HG03039 (cell line): ENCODE measurements at regions not wholly inside any gene's neighbourhood (a gene's known extent, or its start where the extent isn't known, plus 50 kb on each side); places are given as distances from the start of the nearest gene placed in this dataset.
"Not testable (repeated sequence)": the region's sequence is repeated elsewhere in the genome, so short reads cannot be mapped to it uniquely, and the experiment has no call there.

Experiments
- ATAC-seq: cut with Tn5 transposase; IDR thresholded peaks from one replicate; pipeline ENCODE4 v1.9.1; 2021; ENCODE audit warnings: mild to moderate bottlenecking, moderate library complexity; ENCODE audit not compliant: unreplicated experiment

DNA sequence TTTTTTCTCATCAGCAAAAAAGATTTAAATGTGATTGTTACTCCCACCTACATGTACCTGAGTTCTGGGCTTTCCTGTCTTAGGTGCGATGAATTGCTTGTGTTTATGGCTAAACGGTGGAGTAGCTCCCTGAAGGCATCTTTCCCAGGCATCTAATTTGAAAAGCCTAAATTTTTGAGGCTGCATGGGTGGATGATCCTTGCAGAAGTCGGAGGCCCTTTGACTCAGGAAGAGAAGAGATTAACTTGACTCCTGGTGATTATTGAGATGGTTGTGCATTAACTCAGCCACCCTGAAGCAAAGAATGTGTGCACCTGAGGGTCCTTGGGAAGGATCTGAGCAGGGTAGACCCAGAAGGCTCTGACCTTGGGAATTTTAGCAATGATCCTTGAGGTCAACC is 155.6 kb upstream of the SEMA3C start:
- no peak for ATAC-seq

DNA sequence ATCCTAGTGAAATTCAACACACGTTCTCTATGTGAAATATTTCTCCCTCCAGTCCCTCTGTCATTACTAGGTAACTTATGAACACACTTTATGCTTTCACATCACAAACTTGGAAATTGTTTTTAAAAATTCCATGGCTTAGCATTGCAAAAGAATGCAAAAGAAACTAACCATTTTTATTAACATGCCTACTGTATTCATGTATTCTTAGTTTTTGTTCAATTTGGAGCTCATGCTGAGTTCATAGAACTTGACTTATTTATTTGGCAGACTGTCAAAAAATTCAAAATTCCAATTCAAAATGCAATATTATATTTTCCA is 155.0 kb upstream of the SEMA3C start:
- no peak for ATAC-seq

DNA sequence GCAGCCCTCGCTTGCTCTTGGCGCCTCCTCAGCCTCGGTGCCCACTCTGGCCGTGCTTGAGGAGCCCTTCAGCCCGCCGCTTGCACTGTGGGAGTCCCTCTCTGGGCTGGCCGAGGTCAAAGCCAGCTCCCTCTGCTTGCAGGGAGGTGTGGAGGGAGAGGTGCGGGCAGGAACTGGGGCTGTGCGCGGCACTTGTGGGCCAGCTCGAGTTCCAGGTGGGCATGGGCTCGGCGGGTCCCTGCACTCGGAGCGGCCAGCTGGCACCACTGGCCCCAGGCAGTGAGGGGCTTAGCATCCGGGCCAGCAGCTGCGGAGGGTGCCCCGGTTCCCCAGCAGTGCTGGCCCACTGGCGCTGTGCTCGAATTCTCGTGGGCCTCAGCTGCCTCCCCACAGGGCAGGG is 152.1 kb upstream of the SEMA3C start:
- ATAC-seq: no peak

DNA sequence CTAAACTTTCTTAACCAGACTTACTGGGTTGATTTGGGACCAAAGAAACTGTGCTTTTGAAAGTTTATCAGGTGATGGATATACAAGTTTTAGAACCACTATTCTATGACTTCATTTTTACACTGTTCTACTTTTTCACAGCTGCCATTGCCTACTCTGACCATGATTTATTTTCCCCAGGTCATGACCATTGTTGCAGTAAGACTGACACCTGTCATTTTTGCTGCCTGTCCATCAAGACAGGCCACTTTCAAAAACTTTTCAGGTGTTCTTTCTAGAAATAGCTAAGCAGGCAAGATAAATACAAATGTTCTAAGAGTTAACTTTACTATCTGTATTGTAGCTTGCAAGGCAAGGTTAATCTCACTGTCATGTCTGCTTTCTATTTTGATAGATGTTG is 147.9 kb upstream of the SEMA3C start:
- no peak for ATAC-seq

- ATAC-seq: no peak
Measured at GRCh38 chr7:81064426-81064825, 145.6 kb upstream of the SEMA3C start.

DNA sequence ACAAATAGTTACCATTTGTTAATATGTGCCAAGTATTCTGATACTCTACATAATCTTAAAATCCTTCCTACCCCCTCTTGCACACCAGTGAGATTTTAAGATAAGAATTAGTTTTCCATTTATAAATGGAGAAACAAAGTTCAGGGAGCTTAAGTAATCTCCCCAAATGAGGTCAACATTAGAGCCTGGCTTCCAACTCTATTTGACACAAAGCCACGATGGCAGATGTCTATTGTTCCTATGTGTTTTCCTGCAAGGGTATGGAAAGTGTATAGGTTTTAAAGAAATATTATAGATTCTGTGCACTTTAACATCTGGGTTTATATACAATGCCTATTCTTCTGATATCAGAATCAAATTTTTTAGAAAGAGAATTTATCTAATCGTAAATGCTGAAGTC is 143.9 kb upstream of the SEMA3C start:
- no peak for ATAC-seq

DNA sequence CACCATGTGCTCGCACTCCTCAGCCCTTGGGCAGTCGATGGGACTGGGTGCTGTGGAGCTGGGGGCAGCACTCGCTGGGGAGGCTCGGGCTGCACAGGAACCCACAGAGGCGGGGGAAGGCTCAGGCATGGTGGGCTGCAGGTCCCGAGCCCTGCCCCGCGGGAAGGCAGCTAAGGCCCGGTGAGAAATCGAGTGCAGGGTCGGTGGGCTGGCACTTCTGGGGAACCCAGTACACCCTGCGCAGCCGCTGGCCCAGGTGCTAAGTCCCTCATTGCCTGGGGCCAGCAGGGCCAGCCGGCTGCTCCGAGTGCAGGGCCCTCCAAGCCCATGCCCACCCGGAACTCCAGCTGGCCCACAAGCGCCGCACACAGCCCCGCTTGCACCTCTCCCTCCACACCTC is 138.6 kb upstream of the SEMA3C start:
- ATAC-seq: not testable (repeated sequence)

- ATAC-seq: no peak
Measured at GRCh38 chr7:81053623-81054022, 134.8 kb upstream of the SEMA3C start.

GRCh38 chr7:81051811-81052413 is 133.1 kb upstream of the SEMA3C start:
- no peak for ATAC-seq

DNA sequence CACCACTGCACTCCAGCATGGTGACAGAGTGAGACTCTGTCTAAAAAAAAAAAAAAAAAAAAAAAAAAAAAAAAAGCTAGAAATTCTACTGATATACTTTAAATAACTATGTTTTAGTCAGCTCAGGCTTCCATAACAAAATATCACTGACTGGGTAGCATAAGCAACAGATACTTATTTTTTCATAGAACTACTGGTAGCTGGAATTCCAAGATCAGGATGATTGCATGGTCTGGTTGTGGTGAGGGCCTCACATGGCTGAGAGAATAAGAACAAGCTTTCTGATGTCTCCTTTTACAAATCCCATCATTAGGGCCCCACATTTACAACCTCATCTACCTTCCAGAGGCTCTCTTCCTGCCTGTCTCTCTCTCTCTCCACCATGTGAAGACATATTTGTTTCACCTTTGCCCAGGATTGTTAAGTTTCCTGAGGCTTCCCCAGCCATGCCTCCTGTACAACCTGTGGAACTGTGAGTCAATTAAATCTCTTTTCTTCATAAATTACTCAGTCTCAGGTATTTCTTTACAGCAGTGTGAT is 126.7 kb upstream of the SEMA3C start:
- ATAC-seq: no peak

DNA sequence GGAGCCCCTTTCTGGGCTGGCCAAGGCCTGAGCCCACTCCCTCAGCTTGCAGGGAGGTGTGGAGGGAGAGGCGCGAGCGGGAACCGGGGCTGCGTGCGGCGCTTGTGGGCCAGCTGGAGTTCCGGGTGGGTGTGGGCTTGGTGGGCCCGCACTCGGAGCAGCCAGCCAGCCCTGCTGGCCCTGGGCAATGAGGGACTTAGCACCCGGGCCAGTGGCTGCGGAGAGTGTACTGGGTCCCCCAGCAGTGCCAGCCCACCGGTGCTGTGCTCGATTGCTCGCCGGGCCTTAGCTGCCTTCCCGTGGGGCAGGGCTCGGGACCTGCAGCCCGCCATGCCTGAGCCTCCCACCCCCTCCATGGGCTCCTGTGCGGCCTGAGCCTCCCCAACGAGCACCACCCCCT is 123.8 kb upstream of the SEMA3C start:
- not testable (repeated sequence) for ATAC-seq

DNA sequence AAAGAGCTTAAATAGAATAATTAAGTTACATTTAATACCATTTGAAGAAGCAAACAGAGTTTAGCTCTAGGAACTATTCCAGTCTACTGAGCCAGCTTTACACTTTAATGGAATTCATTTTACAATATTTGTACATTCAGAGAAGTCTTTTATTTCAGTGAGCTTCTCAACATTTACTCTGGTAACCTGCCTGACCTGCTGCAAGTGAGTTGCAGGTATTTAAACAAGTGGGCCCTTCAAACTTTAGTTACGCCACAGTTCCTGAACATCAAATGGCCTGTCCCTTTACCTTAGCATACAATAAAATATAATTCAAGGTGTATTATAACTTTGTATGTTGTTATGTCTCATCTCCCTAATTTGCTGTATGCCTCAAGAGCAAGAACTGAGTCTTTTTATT is 121.6 kb upstream of the SEMA3C start:
- ATAC-seq: no peak

GRCh38 chr7:81036871-81037270 is 118.0 kb upstream of the SEMA3C start:
- no peak for ATAC-seq

- no peak for ATAC-seq
Measured at GRCh38 chr7:81036057-81036456, 117.2 kb upstream of the SEMA3C start.

DNA sequence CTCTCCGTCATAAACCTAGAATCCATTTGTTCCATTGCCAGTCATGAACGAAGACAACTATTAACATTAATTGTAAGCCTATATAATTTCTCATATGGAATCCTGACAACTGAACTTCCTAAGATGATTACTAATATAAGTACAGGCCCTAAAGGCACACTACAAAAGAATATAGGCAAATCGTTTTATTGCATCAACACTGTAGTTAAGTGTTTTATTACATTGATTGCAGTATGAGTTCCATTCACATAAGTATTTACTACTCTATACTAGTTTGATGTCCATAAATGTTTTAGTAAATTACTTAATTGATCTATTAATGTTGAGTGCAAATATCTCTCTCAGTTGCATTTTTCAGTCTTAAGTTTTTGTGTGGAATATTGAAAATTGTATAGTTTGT is 113.1 kb upstream of the SEMA3C start:
- no peak for ATAC-seq

- ATAC-seq: no peak
Measured at GRCh38 chr7:81031243-81031642, 112.4 kb upstream of the SEMA3C start.

GRCh38 chr7:81030472-81030871 is 111.6 kb upstream of the SEMA3C start:
- ATAC-seq: no peak

- no peak for ATAC-seq
Measured at GRCh38 chr7:81029511-81029910, 110.7 kb upstream of the SEMA3C start.

DNA sequence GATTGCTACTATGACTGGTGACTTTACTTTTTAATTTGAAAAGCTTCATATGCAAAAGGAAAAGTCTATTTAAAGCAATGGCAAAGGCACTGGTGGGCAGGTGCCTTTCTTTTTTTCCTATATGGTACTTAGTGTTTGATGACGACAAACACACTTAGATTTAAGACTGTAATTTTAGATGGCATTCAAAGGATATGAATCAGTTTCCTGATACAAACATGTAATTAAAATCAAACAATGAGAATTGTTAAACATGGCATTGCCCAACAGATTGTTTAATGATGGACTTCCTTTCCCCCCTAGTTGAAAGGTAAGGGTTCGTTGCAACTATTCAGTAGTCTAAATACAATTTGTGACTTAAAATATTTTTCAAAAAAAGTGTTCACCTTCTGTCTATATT is 106.5 kb upstream of the SEMA3C start:
- ATAC-seq: no peak

DNA sequence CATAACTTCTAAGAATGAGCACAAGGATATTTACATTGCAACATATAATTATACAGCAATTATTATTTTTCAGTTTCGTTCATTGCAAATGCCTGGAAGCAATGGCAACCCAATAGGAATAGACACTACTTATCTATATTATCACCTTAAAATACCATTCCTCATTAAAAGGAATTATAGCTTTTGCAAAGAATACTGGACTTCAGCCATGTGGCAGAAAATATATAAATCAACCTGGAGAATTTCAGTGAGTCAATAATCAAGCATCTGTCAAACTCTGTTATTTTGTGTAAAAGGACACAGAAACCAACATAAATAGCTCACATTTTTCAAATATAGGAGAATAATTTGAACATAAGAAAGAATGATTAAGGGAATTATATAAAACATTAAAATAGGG is 96.1 kb upstream of the SEMA3C start:
- no peak for ATAC-seq

DNA sequence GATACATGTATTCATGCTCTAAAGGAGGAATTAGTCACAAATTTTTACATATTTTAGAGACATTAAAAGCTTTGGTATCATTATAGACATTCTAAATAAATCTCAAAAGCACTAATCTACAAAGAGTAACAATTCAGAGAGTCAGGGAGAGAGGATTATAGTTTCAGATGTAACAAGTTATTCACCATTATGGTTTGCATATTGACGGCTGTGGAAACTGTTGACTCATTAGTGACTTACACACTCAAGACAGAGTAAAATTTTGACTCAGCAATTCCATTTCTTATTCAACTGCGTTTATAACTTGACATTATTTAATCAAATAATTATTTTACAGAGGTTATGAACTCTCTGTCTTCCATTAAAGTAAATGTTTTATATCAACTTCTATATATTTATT is 95.4 kb upstream of the SEMA3C start:
- ATAC-seq: no peak

DNA sequence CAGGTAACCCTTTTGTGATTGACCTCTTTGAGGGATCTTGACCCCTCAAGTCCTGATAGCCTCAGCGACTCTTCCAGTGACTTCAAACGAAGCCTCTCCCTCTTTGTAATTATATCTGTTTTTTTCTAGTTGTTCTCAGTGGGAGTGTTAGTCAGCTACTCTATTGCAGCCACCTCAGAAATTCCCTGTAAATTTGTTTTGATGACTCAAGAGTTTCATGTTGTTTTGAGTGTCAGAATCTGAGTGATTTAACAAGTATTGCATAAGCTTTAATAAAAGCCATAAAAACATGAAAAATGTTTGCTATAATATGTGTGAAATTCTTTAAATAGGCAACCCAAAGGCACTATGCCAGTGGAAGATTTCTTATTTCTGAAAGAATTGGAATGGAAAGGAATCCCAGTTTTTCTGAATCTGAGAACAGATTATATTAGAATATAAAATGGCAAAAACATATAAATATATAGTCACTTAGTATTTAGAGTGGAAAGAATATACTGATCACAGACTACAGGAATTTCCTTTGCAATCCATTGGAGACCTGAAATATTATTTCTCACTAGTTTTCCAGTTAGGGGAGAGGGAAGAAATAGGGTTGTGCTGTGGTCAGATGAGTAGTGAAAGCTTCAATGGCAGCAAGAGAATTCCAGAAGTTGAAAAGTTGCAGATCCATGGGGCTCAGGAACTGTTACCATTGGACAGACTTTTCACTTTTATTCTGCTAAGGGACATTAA is 94.4 kb upstream of the SEMA3C start:
- no peak for ATAC-seq

DNA sequence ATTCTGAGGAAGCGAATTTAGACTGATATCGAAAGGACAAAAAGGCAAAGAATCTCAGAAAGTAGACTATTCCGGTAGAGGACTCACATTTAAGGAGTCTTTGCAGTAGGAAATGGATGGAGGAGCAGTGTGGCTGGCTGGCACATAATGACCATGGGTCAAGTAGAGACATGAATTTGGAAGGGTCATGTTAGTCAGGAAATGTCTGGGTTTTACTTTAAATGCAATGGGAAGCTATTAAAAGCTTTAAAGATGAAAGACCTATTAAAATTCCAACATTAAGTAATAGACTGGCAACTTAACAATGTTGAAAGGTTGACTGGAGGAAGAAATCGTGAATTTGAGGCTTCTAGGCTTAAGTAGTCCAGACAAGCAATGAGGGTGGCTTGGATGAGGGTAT is 90.0 kb upstream of the SEMA3C start:
- ATAC-seq: no peak
